ENCODE measurements at regions not wholly inside any gene's neighbourhood (a gene's known extent, or its start where the extent isn't known, plus 50 kb on each side); places are given as distances from the start of the nearest gene placed in this dataset.
"Not testable (repeated sequence)": the region's sequence is repeated elsewhere in the genome, so short reads cannot be mapped to it uniquely, and the experiment has no call there.

GRCh38 chr7:153969016-153969415 is 83.2 kb upstream of the DPP6 start:
- not testable (repeated sequence) for DNase-seq

DNA sequence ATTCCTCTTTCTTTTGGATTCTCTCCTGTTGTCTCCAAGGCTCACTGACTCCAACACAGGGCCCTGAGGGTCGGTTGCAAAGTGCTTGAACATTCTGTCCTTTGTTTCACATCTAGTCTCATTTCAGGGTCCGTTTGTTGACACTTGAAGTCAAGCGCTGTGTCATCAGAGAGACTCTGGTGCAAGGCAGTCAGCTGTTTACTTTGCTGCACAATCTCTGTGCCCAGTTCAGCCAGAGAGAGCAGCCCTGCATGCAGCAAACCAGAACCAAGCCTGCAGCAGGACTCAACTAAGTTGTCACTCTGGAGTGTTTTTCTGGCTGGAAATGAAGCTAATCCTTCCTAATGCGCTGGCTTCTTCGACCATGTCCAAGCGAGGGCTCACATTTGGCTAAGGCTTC is 77.6 kb upstream of the DPP6 start:
- not testable (repeated sequence) for DNase-seq

DNA sequence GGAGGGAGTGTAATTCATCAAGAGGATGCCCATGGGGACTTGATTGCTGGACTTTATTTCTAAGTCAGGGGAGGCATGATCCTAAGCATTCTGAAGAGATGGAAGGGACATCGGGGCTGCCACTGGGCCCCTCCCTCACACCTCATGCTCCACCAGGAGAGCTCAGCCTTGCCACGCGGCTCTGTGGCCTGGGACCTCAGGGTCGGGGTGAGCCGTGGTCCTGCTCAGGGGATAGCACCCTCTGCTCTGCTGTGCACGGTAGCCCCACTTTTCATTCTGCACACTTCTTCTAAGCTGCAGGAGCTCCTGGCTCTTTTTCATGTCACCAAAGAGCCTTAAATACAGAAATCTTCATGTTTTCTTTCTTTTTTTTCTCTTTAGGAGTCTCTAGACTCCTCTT is 75.5 kb upstream of the DPP6 start:
- not testable (repeated sequence) for DNase-seq

DNA sequence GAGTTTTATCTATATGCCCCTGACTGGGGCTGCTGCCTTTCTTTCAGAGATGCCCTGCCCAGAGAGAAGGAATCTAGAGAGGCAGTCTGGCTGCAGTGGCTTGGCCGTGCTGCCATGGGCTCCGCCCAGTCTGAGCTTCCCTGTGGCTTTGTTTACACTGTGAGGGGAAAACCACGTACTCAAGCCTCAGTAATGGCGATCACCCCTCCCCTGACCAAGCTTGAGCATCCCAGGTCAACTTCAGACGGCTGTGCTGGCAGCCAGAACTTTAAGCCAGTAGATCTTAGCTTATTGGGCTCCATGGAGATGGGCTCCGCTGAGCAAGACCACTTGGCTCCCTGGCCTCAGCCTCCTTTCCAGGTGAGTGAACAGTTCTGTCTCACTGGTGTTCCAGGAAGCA is 69.0 kb upstream of the DPP6 start:
- DNase-seq, result not testable (repeated sequence)

DNA sequence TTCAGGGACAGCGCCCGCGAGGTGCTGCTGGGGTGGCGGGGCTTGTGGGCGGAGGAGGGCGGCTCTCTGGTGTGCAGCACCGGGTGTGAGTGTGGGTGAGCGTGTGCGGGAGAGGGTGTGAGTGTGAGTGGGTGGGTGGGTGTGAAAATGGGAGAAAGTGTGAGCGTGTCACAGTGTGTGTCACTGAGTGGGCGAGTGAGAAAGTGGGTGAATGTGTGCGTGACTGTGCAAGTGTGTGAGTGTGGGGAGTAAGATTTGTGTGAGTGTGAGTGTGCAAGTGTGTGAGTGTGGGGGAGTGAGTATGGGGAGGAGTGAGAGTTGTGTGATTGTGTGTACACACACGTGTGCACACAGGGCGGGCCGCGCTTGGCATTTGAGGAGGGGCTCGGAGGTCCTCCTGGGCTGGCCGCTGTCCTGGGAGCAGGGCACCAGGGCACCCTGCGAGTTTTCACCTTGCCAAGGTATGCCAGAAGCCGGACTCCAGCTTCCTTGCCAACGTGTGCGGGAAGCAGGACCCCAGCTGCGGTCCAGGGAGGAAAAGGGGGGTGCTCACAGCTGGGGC is 63.1 kb upstream of the DPP6 start:
- DNase-seq, result not testable (repeated sequence)

DNA sequence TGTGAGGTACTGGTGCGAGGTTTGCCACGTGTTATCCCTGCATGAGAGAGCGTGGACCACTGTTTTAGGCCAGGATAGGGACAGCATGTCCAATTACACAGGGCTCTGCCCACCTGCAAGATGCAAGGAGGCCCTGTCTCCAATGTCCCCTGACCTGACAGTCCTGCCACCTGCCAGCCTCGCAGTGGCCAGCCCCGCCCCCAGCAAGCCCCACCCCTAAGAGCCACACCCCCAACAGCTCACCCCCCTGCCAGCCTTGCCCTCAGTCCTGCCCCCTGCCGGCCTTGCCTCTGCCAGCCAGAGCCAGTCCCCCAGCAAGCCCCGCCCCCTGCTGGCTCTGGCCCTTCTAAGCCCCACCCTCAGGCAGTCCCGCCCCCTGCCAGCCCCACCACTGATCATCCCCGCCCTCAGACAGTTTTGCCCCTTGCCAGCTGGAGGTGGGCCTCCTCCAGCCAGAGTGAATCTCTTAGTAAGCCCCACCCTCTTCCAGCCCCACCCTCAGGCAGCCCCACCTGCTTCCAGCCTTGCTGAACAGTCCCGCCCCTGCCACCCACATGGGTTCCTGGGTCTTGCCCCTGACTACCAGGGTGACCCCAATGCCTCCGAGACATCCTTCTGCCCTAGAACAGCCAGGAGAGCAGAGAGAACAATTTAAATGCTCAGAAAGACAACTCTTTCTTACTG is 62.3 kb upstream of the DPP6 start:
- not testable (repeated sequence) for DNase-seq

- not testable (repeated sequence) for DNase-seq
Observed at GRCh38 chr7:153991471-153991870, 60.7 kb upstream of the DPP6 start.

DNA sequence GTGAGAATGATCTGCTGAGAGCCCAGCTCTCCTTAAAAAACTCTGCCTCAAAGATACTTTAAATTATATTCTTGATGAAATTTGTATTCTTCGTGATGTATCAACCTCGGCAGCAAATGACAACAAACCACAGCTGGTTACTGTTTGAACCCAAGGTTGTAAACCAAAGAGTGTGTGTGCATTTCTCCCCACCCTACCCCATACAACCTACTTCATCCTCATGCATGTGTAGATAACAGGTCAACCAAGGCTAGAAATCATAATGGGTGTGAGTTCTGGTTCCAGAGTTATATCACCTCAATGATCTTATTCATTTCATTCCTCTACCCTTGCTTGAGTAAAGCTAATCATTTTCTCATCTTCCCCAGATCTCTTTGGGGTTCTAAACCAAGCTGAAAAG is 58.8 kb upstream of the DPP6 start:
- DNase-seq, result not testable (repeated sequence)

- not testable (repeated sequence) for DNase-seq
Observed at GRCh38 chr7:153998896-153999295, 53.3 kb upstream of the DPP6 start.

All from inflammatory macrophage treated with lipopolysaccharide for 4 hours (primary cell).